GM12878 (cell line): ENCODE measurements at regions not wholly inside any gene's neighbourhood (a gene's known extent, or its start where the extent isn't known, plus 50 kb on each side); places are given as distances from the start of the nearest gene placed in this dataset.

ENCODE experiments used
- CHD2 ChIP-seq: IDR thresholded peaks from 2 replicates; pipeline ENCODE4 v1.6.1; 2011; ENCODE audit warnings: low read depth, low read length, improper control_type of control experiment, borderline replicate concordance
- EP300 ChIP-seq, 2 experiments: fragments of 150-350 bp in 1 of 2; IDR thresholded peaks; 2 replicates each; pipeline ENCODE4 v1.6.1; 2011 to 2012; ENCODE audit warnings: low read depth in 2 of 2, low read length in 2 of 2, borderline replicate concordance in 1 of 2, improper control_type of control experiment in 1 of 2, inconsistent platforms in 1 of 2; ENCODE audit not compliant: control insufficient read depth in 1 of 2
- GABPA ChIP-seq: IDR thresholded peaks from 2 replicates; pipeline ENCODE4 v1.6.1; 2014; ENCODE audit warnings: antibody characterized with exemption, low read depth, mild to moderate bottlenecking, inconsistent platforms
- NFIC ChIP-seq: IDR thresholded peaks from 2 replicates; pipeline ENCODE4 v1.6.1; 2012; ENCODE audit warnings: low read depth, mild to moderate bottlenecking, inconsistent platforms, low read length, moderate library complexity
- TCF3 ChIP-seq: IDR thresholded peaks from 2 replicates; pipeline ENCODE4 v1.6.1; 2012; ENCODE audit warnings: low read depth, mild to moderate bottlenecking, low read length, borderline replicate concordance; ENCODE audit not compliant: insufficient read depth
- TF ChIP-seq, protein P1 (sequence below), 3 experiments: IDR thresholded peaks in 2 of 3; conservative IDR thresholded peaks in 1 of 3; 2 replicates each; pipeline ENCODE4 v1.5.1; 2011; ENCODE audit warnings: low read depth in 3 of 3, low read length in 3 of 3, mild to moderate bottlenecking in 3 of 3, control low read depth in 2 of 3, moderate library complexity in 2 of 3, inconsistent platforms in 1 of 3, mixed read lengths in 1 of 3; ENCODE audit not compliant: control insufficient read depth in 2 of 3, insufficient read depth in 1 of 3; ENCODE audit errors: extremely low read depth in 1 of 3

DNA sequence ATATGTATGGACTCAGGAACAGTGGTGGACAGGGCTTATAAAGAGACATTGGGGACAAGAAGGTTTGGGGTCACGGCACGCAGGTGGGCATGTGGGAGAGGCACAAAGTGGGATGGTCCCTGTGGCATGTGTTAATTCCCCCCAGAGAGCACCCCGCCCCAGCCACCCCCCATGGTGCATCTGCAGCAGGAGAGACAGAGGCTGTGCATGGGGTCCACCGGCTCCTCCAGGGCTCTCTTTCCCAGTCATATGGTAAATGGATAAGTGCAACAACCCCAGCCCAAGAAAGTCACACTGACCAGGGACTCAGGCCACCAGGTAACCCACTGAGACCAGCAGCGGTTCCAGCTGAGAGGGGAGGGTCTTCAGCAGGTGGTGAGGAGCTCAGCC lies 242.1 kb downstream of the BCL11B start:
- TF ChIP-seq, protein P1, sequence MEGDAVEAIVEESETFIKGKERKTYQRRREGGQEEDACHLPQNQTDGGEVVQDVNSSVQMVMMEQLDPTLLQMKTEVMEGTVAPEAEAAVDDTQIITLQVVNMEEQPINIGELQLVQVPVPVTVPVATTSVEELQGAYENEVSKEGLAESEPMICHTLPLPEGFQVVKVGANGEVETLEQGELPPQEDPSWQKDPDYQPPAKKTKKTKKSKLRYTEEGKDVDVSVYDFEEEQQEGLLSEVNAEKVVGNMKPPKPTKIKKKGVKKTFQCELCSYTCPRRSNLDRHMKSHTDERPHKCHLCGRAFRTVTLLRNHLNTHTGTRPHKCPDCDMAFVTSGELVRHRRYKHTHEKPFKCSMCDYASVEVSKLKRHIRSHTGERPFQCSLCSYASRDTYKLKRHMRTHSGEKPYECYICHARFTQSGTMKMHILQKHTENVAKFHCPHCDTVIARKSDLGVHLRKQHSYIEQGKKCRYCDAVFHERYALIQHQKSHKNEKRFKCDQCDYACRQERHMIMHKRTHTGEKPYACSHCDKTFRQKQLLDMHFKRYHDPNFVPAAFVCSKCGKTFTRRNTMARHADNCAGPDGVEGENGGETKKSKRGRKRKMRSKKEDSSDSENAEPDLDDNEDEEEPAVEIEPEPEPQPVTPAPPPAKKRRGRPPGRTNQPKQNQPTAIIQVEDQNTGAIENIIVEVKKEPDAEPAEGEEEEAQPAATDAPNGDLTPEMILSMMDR (IDR thresholded peaks at IDR 0.05 in 2 of 3, conservative IDR thresholded peaks at IDR 0.05 in 1 of 3; ENCODE audit: control insufficient read depth in 2 of 3, extremely low read depth in 1 of 3, insufficient read depth in 1 of 3, low read depth in 3 of 3, low read length in 3 of 3), result no peak
- TF ChIP-seq EP300 (IDR thresholded peaks at IDR 0.05; ENCODE audit: borderline replicate concordance in 1 of 2, control insufficient read depth in 1 of 2, low read depth in 2 of 2, low read length in 2 of 2) (no peak), CHD2 (no peak), NFIC (no peak), TCF3 (no peak), GABPA (no peak)
